ENCODE measurements at regions not wholly inside any gene's neighbourhood (a gene's known extent, or its start where the extent isn't known, plus 50 kb on each side); places are given as distances from the start of the nearest gene placed in this dataset.

- CTCF ChIA-PET: no interaction called here
- intact Hi-C loops (cut with micrococcal nuclease; ENCODE audit: unreplicated experiment): no loop called here
These were observed 214.8 kb upstream of the HEY2 start for GRCh38 chr6:125534430-125535263.

GRCh38 chr6:125537090-125537489, 212.3 kb upstream of the HEY2 start:
- CTCF ChIA-PET: no interaction called here
- no peak for DNase-seq
- TF ChIP-seq CTCF (IDR thresholded peaks at IDR 0.05; ENCODE audit: unreplicated experiment): no peak
- Mint-ChIP-seq H3K4me3 (ENCODE audit: low read depth, unreplicated experiment) (no peak overlapping the region), H3K36me3 (ENCODE audit: insufficient read depth, unreplicated experiment) (no peaks in the 10 kb centered on the region), H3K27me3 (ENCODE audit: unreplicated experiment) (peaks cover 29% of the 10 kb centered on the region), H3K4me1 (ENCODE audit: low read depth, unreplicated experiment) (no peaks in the 10 kb centered on the region), H3K27ac (ENCODE audit: unreplicated experiment) (no peak overlapping the region), H3K9me3 (ENCODE audit: low read depth, unreplicated experiment) (no peaks in the 10 kb centered on the region)
- BruUV-seq (replicated peaks): no TSS peak
- intact Hi-C loops (cut with micrococcal nuclease; ENCODE audit: unreplicated experiment): no loop called here

More at GRCh38 chr6:125534430-125535263, 214.8 kb upstream of the HEY2 start:
- no peak for TF ChIP-seq CTCF (IDR thresholded peaks at IDR 0.05; ENCODE audit: unreplicated experiment)
- Mint-ChIP-seq H3K4me1 (ENCODE audit: low read depth, unreplicated experiment) (no peaks in the 10 kb centered on the region), H3K27me3 (ENCODE audit: unreplicated experiment) (peaks cover 39% of the 10 kb centered on the region), H3K9me3 (ENCODE audit: low read depth, unreplicated experiment) (no peaks in the 10 kb centered on the region), H3K27ac (ENCODE audit: unreplicated experiment) (no peak overlapping the region), H3K36me3 (ENCODE audit: insufficient read depth, unreplicated experiment) (no peaks in the 10 kb centered on the region), H3K4me3 (ENCODE audit: low read depth, unreplicated experiment) (no peak overlapping the region)
- DNase-seq: no peak
- BruUV-seq (replicated peaks): no TSS peak

- H3K4me3 Mint-ChIP-seq (ENCODE audit: low read depth, unreplicated experiment): no peak overlapping the region
- BruUV-seq (replicated peaks): no TSS peak
These were observed 209.5 kb upstream of the HEY2 start for GRCh38 chr6:125539892-125540291.

GRCh38 chr6:125544819-125545218, 204.6 kb upstream of the HEY2 start:
- CTCF ChIA-PET: interaction anchor here (0.6 kb wide), 1 partner anchor 360 kb away, joined by 3 read pairs; no protein-coding TSS in a partner anchor
- H3K27ac Mint-ChIP-seq (ENCODE audit: unreplicated experiment): no peak overlapping the region
- DNase-seq: no peak
- no peak overlapping the region for H3K4me3 Mint-ChIP-seq (ENCODE audit: low read depth, unreplicated experiment)
- TF ChIP-seq CTCF (IDR thresholded peaks at IDR 0.05; ENCODE audit: unreplicated experiment): no peak
- no peaks in the 10 kb centered on the region for H3K27me3 Mint-ChIP-seq (ENCODE audit: unreplicated experiment)
- H3K4me1 Mint-ChIP-seq (ENCODE audit: low read depth, unreplicated experiment): no peaks in the 10 kb centered on the region
- BruUV-seq (replicated peaks): no TSS peak
- no peaks in the 10 kb centered on the region for H3K9me3 Mint-ChIP-seq (ENCODE audit: low read depth, unreplicated experiment)
- intact Hi-C loops (cut with micrococcal nuclease; ENCODE audit: unreplicated experiment): no loop called here
- no peaks in the 10 kb centered on the region for H3K36me3 Mint-ChIP-seq (ENCODE audit: insufficient read depth, unreplicated experiment)

More at GRCh38 chr6:125539892-125540291, 209.5 kb upstream of the HEY2 start:
- no peak for TF ChIP-seq CTCF (IDR thresholded peaks at IDR 0.05; ENCODE audit: unreplicated experiment)
- Mint-ChIP-seq H3K9me3 (ENCODE audit: low read depth, unreplicated experiment) (no peaks in the 10 kb centered on the region), H3K36me3 (ENCODE audit: insufficient read depth, unreplicated experiment) (no peaks in the 10 kb centered on the region), H3K27ac (ENCODE audit: unreplicated experiment) (no peak overlapping the region), H3K4me1 (ENCODE audit: low read depth, unreplicated experiment) (no peaks in the 10 kb centered on the region), H3K27me3 (ENCODE audit: unreplicated experiment) (peaks cover 11% of the 10 kb centered on the region)
- CTCF ChIA-PET: no interaction called here
- no peak for DNase-seq
- intact Hi-C loops (cut with micrococcal nuclease; ENCODE audit: unreplicated experiment): no loop called here

Measured in Calu3 (cell line).